Naive thymus-derived CD4-positive, alpha-beta T cell (primary cell): ENCODE measurements at regions not wholly inside any gene's neighbourhood (a gene's known extent, or its start where the extent isn't known, plus 50 kb on each side); places are given as distances from the start of the nearest gene placed in this dataset.
A peak's percentile ranks its signal among the peaks of the same experiment; 100 is the strongest.

ENCODE experiments used
- ATAC-seq: fragments of 150-1000 bp; cut with Tn5 transposase; 2 replicates; pipeline ENCODE4 v1.10.0; 2021; ENCODE audit warnings: mild to moderate bottlenecking, moderate library complexity
- CTCF ChIA-PET: fragments of 350-600 bp; sonication (Branson Sonifier 250); formaldehyde crosslinking; loops from one replicate; lab custom pipeline; 2021; ENCODE audit warnings: antibody characterized with exemption; lab: Charles Lee
- POLR2A ChIA-PET: fragments of 350-600 bp; sonication (Branson Sonifier 250); formaldehyde crosslinking; loops from one replicate; lab custom pipeline; 2021; ENCODE audit warnings: antibody characterized with exemption, inconsistent platforms; lab: Charles Lee
- DNase-seq, 9 donors: peaks; one replicate each; pipeline versions ENCODE4 v3.0.0 to v3.0.0-alpha.2; 2020 to 2022; ENCODE audit warnings: mixed read lengths in 1 of 9
- H3K27ac ChIP-seq: one replicate; pipeline ENCODE4 v1.7.0; 2013; ENCODE audit warnings: mild to moderate bottlenecking, low read depth, low read length, moderate library complexity
- H3K27me3 ChIP-seq, 2 donors: one replicate each; pipeline ENCODE4 v1.7.0; 2013; ENCODE audit warnings: low read length in 2 of 2, mild to moderate bottlenecking in 2 of 2, moderate library complexity in 2 of 2; ENCODE audit not compliant: control insufficient read depth in 2 of 2, insufficient read depth in 2 of 2
- H3K36me3 ChIP-seq, 3 experiments: 1 replicate in 2 of 3; 2 replicates in 1 of 3; pipeline ENCODE4 v1.7.0; 2013; ENCODE audit warnings: low read length in 3 of 3, mild to moderate bottlenecking in 3 of 3, moderate library complexity in 1 of 3; ENCODE audit not compliant: insufficient read depth in 3 of 3, control insufficient read depth in 2 of 3
- H3K4me1 ChIP-seq, 2 donors: one replicate each; pipeline ENCODE4 v1.7.0; 2013; ENCODE audit warnings: low read length in 2 of 2, mild to moderate bottlenecking in 2 of 2, moderate library complexity in 1 of 2; ENCODE audit not compliant: control insufficient read depth in 2 of 2, insufficient read depth in 2 of 2
- H3K4me3 ChIP-seq: 2 replicates; pipeline ENCODE4 v1.7.0; 2013; ENCODE audit warnings: mild to moderate bottlenecking, low read length
- H3K9me3 ChIP-seq, 3 experiments: 1 replicate in 2 of 3; 2 replicates in 1 of 3; pipeline ENCODE4 v1.7.0; 2013; ENCODE audit warnings: low read length in 3 of 3; ENCODE audit not compliant: control insufficient read depth in 2 of 3
- H3K27ac Mint-ChIP-seq, 9 donors: one replicate each; pipeline ENCODE4 v1.8.0; 2020 to 2022; ENCODE audit warnings: mixed read lengths in 9 of 9, mild to moderate bottlenecking in 8 of 9, moderate library complexity in 5 of 9, inconsistent platforms in 2 of 9
- H3K27me3 Mint-ChIP-seq, 5 donors: one replicate each; pipeline ENCODE4 v1.8.0; 2021 to 2022; ENCODE audit warnings: mixed read lengths in 5 of 5, mild to moderate bottlenecking in 1 of 5
- H3K36me3 Mint-ChIP-seq, 5 donors: one replicate each; pipeline ENCODE4 v1.8.0; 2020 to 2022; ENCODE audit warnings: mixed read lengths in 5 of 5, mild to moderate bottlenecking in 3 of 5, inconsistent platforms in 1 of 5
- H3K4me1 Mint-ChIP-seq, 7 donors: one replicate each; pipeline ENCODE4 v1.8.0; 2020 to 2022; ENCODE audit warnings: mixed read lengths in 7 of 7, mild to moderate bottlenecking in 3 of 7, inconsistent platforms in 1 of 7
- H3K4me3 Mint-ChIP-seq, 10 donors: one replicate each; pipeline ENCODE4 v1.8.0; 2020 to 2022; ENCODE audit warnings: mild to moderate bottlenecking in 10 of 10, mixed read lengths in 10 of 10, moderate library complexity in 6 of 10, inconsistent platforms in 2 of 10
- H3K9me3 Mint-ChIP-seq, 11 donors: one replicate each; pipeline ENCODE4 v1.8.0; 2020 to 2022; ENCODE audit warnings: mixed read lengths in 11 of 11, mild to moderate bottlenecking in 4 of 11, inconsistent platforms in 1 of 11, moderate library complexity in 1 of 11
- intact Hi-C, 2 donors: fragments of 100-400 bp; cut with micrococcal nuclease; formaldehyde crosslinking; loops; one replicate each; pipeline ENCODE4 v1.15.1; 2023

- no peaks in the 10 kb centered on the region for H3K36me3 ChIP-seq
- Mint-ChIP-seq H3K4me1 (peaks cover 0 to 12% (median 5%) of the 10 kb centered on the region in 7 donors), H3K36me3 (peaks cover 0 to 7% (median 0%) of the 10 kb centered on the region in 5 donors), H3K27ac (no peak overlapping the region), H3K27me3 (no peaks in the 10 kb centered on the region), H3K9me3 (peaks cover 0 to 3% (median 0%) of the 10 kb centered on the region in 11 donors), H3K4me3 (no peak overlapping the region)
- POLR2A ChIA-PET: no interaction called here
- H3K27me3 ChIP-seq: no peaks in the 10 kb centered on the region
- intact Hi-C loops: no loop called here
- no peaks in the 10 kb centered on the region for H3K9me3 ChIP-seq
- CTCF ChIA-PET: interaction anchor here (0.6 to 0.9 kb wide), 2 partner anchors 22 to 102 kb away, joined by 3 read pairs; no protein-coding TSS in a partner anchor
- DNase-seq (no peak), ATAC-seq (no peak)
- H3K4me3 ChIP-seq: no peak overlapping the region
- H3K27ac ChIP-seq: no peak overlapping the region
- peaks cover 0 to 4% of the 10 kb centered on the region in 2 donors for H3K4me1 ChIP-seq
Observed at GRCh38 chr3:171548917-171549316, 88.7 kb upstream of the TNIK start.

GRCh38 chr3:171543759-171544300 is 83.6 kb upstream of the TNIK start:
- H3K4me3 Mint-ChIP-seq: no peak overlapping the region
- no peak overlapping the region for H3K27ac ChIP-seq
- no peaks in the 10 kb centered on the region for H3K9me3 Mint-ChIP-seq
- intact Hi-C loops: no loop called here
- H3K36me3 Mint-ChIP-seq: peaks cover 0 to 3% (median 0%) of the 10 kb centered on the region in 5 donors
- peaks cover 0 to 12% (median 5%) of the 10 kb centered on the region in 7 donors for H3K4me1 Mint-ChIP-seq
- no peaks in the 10 kb centered on the region for H3K27me3 ChIP-seq
- no peak overlapping the region for H3K27ac Mint-ChIP-seq
- DNase-seq: no peak
- H3K4me3 ChIP-seq: no peak overlapping the region
- ChIA-PET CTCF (no interaction called here), POLR2A (interaction anchor here (1.2 kb wide), 1 partner anchor 290 kb away, joined by 3 read pairs; no protein-coding TSS in a partner anchor)
- no peaks in the 10 kb centered on the region for H3K36me3 ChIP-seq
- H3K27me3 Mint-ChIP-seq: peaks cover 0 to 2% (median 0%) of the 10 kb centered on the region in 5 donors
- no peak for ATAC-seq
- H3K4me1 ChIP-seq: peaks cover 0 to 4% of the 10 kb centered on the region in 2 donors
- H3K9me3 ChIP-seq: no peaks in the 10 kb centered on the region

DNA sequence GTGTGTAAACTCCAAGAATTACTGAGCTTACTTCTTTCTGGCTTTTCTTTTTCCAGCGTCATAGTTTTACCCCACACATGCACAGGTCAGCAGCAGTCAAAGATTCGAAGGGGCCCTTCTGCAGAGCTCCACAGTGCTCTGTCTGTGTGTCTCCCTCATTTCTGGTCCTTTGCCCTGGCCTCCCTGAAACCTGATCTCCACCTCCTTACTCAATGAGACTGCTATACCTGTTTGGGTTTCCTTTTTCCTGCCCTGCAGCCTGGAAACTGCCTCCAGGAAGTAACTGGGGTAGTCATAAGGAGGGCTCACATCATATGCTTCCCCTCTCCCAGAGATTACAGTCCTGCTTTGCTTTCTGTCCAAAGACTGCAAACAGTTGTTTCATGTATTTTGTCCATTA is 82.8 kb upstream of the TNIK start:
- no peaks in the 10 kb centered on the region for H3K27me3 ChIP-seq
- intact Hi-C loops: no loop called here
- H3K4me3 Mint-ChIP-seq: no peak overlapping the region
- peaks cover 0 to 3% (median 0%) of the 10 kb centered on the region in 5 donors for H3K36me3 Mint-ChIP-seq
- H3K9me3 ChIP-seq: no peaks in the 10 kb centered on the region
- peaks cover 0 to 16% (median 5%) of the 10 kb centered on the region in 7 donors for H3K4me1 Mint-ChIP-seq
- ChIA-PET CTCF (interaction anchor here (0.6 kb wide), 1 partner anchor 18 kb away, joined by 3 read pairs; no protein-coding TSS in a partner anchor), POLR2A (no interaction called here)
- H3K4me3 ChIP-seq: no peak overlapping the region
- H3K36me3 ChIP-seq: no peaks in the 10 kb centered on the region
- H3K9me3 Mint-ChIP-seq: no peaks in the 10 kb centered on the region
- H3K27me3 Mint-ChIP-seq: peaks cover 0 to 2% (median 0%) of the 10 kb centered on the region in 5 donors
- DNase-seq: no peak
- H3K4me1 ChIP-seq: peaks cover 0 to 4% of the 10 kb centered on the region in 2 donors
- H3K27ac Mint-ChIP-seq: no peak overlapping the region
- no peak overlapping the region for H3K27ac ChIP-seq
- ATAC-seq: no peak

DNA sequence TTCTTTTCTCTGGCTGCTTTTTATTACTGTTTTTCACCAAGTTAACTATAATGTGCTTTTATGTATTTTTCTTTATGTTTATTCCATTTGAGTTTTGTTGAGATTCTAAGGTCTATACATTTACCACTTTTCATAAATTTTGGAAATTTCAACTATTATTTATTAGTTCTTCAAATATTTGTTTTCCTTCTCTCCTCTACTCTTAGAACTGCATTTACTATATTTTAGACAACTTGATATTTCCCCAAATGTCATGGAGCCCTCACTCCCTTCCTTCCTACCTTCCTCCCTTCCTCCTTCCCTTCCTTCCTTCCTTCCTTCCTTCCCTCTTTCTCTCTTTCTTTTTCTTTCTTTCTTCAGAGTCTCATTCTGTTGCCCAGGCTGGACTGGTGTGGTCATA is 81.4 kb upstream of the TNIK start:
- no peaks in the 10 kb centered on the region for H3K36me3 ChIP-seq
- Mint-ChIP-seq H3K4me1 (peaks cover 0 to 17% (median 5%) of the 10 kb centered on the region in 7 donors), H3K4me3 (no peak overlapping the region), H3K36me3 (peaks cover 0 to 3% (median 0%) of the 10 kb centered on the region in 5 donors), H3K9me3 (peaks cover 0 to 3% (median 0%) of the 10 kb centered on the region in 11 donors), H3K27me3 (peaks cover 0 to 2% (median 0%) of the 10 kb centered on the region in 5 donors), H3K27ac (no peak overlapping the region)
- no peak overlapping the region for H3K4me3 ChIP-seq
- ChIA-PET CTCF (no interaction called here), POLR2A (no interaction called here)
- H3K27ac ChIP-seq: no peak overlapping the region
- ATAC-seq (no peak), DNase-seq (no peak)
- intact Hi-C loops: no loop called here
- H3K9me3 ChIP-seq: no peaks in the 10 kb centered on the region
- no peaks in the 10 kb centered on the region for H3K27me3 ChIP-seq
- peaks cover 0 to 4% of the 10 kb centered on the region in 2 donors for H3K4me1 ChIP-seq

DNA sequence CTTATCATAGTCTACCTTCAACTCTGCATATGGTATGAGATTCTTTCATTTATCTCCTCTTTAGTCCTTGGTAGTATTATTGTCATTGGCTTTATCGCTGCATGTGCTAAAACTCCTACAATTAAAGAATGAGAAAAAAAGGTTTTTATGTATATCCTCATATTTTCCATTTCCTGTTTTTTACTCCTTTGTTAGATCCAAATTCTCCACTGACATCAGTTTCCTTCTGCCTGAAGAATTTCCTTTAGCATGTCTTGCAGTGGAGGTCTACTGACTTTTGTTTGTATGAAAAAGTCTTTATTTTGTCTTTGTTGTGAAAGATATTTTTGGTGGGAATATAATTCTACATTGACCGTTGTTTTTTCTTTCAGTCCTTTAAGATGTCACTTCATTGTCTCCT is 81.0 kb upstream of the TNIK start:
- Mint-ChIP-seq H3K9me3 (peaks cover 0 to 3% (median 0%) of the 10 kb centered on the region in 11 donors), H3K27ac (no peak overlapping the region), H3K4me3 (no peak overlapping the region), H3K27me3 (peaks cover 0 to 2% (median 0%) of the 10 kb centered on the region in 5 donors), H3K36me3 (peaks cover 0 to 3% (median 0%) of the 10 kb centered on the region in 5 donors), H3K4me1 (peaks cover 0 to 17% (median 5%) of the 10 kb centered on the region in 7 donors)
- no peak for ATAC-seq
- H3K36me3 ChIP-seq: no peaks in the 10 kb centered on the region
- no peaks in the 10 kb centered on the region for H3K9me3 ChIP-seq
- peaks cover 0 to 4% of the 10 kb centered on the region in 2 donors for H3K4me1 ChIP-seq
- intact Hi-C loops: no loop called here
- no peak overlapping the region for H3K27ac ChIP-seq
- no peaks in the 10 kb centered on the region for H3K27me3 ChIP-seq
- ChIA-PET CTCF (no interaction called here), POLR2A (no interaction called here)
- DNase-seq: no peak
- H3K4me3 ChIP-seq: no peak overlapping the region

DNA sequence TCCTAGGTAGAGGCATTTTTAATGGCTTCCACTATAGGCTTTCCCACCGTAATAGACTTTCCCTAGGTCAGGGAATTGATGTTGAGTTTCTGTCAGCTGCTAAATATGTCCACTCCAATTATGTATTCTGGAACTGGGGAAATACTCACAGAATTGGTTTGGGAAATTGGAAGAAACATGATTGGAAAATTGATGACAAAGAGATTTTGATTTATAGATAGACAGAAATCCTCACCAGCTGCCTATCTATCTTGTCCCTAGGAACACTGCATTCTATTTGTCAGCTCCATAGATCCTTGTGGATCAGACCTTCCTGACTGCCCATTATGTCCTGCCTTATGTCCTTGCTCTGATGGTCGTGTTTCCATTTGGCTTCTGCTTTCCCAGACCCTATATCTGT is 75.6 kb upstream of the TNIK start:
- H3K36me3 ChIP-seq: no peaks in the 10 kb centered on the region
- Mint-ChIP-seq H3K4me1 (peaks cover 0 to 5% (median 0%) of the 10 kb centered on the region in 7 donors), H3K27ac (peak overlapping the region in 1 of 9 donors; percentile 72), H3K4me3 (no peak overlapping the region), H3K36me3 (no peaks in the 10 kb centered on the region), H3K9me3 (peaks cover 0 to 3% (median 0%) of the 10 kb centered on the region in 11 donors), H3K27me3 (peaks cover 0 to 2% (median 0%) of the 10 kb centered on the region in 5 donors)
- no peaks in the 10 kb centered on the region for H3K4me1 ChIP-seq
- H3K4me3 ChIP-seq: no peak overlapping the region
- no peak for ATAC-seq
- no peak for DNase-seq
- ChIA-PET CTCF (no interaction called here), POLR2A (interaction anchor here (1.1 kb wide), 1 partner anchor 124 kb away, joined by 3 read pairs; no protein-coding TSS in a partner anchor)
- no peaks in the 10 kb centered on the region for H3K9me3 ChIP-seq
- intact Hi-C loops: loop anchor here in 1 of 2 donors (5.0 to 10.0 kb wide), 2 partner anchors 38 to 211 kb away; no protein-coding TSS in a partner anchor
- H3K27ac ChIP-seq: no peak overlapping the region
- H3K27me3 ChIP-seq: no peaks in the 10 kb centered on the region
